ENCODE measurements at regions not wholly inside any gene's neighbourhood (a gene's known extent, or its start where the extent isn't known, plus 50 kb on each side); places are given as distances from the start of the nearest gene placed in this dataset.

- no peak for DNase-seq (ENCODE audit: low spot score)
Observed at GRCh38 chr5:39808656-39809055, 383.9 kb upstream of the DAB2 start.

- DNase-seq (ENCODE audit: low spot score) = no peak
Observed at GRCh38 chr5:39801306-39801705, 376.5 kb upstream of the DAB2 start.

GRCh38 chr5:39800042-39800601, 375.3 kb upstream of the DAB2 start:
- no peak for DNase-seq (ENCODE audit: low spot score)

DNA sequence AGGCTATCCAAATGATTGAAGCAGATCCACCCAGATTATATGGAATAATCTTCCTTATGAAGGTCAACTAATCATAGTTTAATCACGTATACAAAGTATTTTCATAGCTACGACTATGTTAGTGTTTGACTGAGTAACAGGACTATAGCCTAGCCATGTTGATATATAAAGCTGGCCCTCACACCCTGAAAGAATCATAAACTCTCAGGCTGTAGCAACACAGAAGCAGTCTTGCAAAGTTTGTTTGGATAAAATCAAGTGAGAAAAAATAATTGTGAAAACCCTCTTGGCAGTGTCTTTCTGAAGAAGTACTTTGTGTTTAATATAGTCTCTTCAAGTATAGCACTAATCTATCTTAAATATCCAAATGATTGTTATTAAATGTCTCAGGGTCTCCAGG, 374.5 kb upstream of the DAB2 start:
- DNase-seq (ENCODE audit: low spot score) = no peak

- DNase-seq (ENCODE audit: low spot score) = no peak
Observed at GRCh38 chr5:39794513-39795210, 369.9 kb upstream of the DAB2 start.

GRCh38 chr5:39785410-39785809, 360.6 kb upstream of the DAB2 start:
- no peak for DNase-seq (ENCODE audit: low spot score)

GRCh38 chr5:39783756-39784421, 359.1 kb upstream of the DAB2 start:
- no peak for DNase-seq (ENCODE audit: low spot score)

DNA sequence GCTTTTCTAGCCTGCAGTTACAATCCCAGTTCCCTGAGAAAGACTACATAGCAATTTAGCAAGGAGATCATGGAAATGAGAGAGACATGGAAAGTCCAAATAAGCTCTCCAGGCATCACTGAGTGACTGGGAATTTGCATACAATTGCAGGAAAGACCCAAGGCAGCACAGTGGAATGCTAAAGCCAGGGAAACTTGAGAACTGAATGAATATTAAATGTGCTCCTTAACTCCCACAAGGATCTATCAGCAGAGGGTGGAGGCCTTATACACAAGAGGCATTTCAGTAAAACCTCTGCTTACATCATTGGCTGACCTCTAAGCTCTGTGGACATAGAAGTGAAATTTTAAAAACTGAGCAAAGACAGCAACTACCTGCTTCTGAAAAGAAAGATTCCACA, 355.6 kb upstream of the DAB2 start:
- DNase-seq (ENCODE audit: low spot score) = no peak

- no peak for DNase-seq (ENCODE audit: low spot score)
Observed at GRCh38 chr5:39779831-39780230, 355.1 kb upstream of the DAB2 start.

- DNase-seq (ENCODE audit: low spot score) = no peak
Observed at GRCh38 chr5:39775797-39776365, 351.1 kb upstream of the DAB2 start.

DNA sequence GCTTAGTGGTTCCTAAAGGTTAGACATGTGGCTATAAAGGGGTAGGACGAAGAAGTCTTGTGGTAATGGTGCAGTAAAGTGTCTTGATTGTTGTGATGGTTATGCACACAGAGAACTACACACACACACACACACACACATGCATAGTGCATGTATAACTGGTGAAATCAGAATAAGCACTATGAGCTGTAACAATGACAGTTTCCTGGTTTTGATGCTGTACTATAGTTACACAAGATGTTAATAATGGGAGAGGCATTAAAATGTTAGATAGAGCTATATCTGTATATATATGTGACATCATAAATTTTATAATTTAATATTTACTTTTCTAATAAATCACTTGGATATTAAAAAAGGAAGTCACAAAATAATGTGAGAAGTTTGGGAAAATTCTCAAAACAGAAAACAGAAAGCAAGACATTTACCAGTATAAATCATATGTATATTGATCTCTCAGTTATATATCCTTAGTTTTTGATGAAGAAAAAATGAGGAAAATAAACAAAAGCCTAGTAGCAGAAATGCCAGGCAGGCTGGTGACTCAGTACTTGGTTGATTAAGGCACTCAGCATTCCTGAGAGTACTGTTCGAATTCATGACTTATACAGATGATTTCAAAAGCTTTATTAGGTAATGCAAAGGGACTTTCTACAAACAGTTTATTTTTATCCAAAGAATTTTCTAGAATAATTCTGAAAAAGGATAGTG, 350.5 kb upstream of the DAB2 start:
- no peak for DNase-seq (ENCODE audit: low spot score)

GRCh38 chr5:39774605-39775004, 349.8 kb upstream of the DAB2 start:
- DNase-seq (ENCODE audit: low spot score) = no peak

GRCh38 chr5:39772307-39772706, 347.5 kb upstream of the DAB2 start:
- no peak for DNase-seq (ENCODE audit: low spot score)

GRCh38 chr5:39767916-39768315, 343.1 kb upstream of the DAB2 start:
- no peak for DNase-seq (ENCODE audit: low spot score)

GRCh38 chr5:39765366-39765765, 340.6 kb upstream of the DAB2 start:
- DNase-seq (ENCODE audit: low spot score) = no peak

DNA sequence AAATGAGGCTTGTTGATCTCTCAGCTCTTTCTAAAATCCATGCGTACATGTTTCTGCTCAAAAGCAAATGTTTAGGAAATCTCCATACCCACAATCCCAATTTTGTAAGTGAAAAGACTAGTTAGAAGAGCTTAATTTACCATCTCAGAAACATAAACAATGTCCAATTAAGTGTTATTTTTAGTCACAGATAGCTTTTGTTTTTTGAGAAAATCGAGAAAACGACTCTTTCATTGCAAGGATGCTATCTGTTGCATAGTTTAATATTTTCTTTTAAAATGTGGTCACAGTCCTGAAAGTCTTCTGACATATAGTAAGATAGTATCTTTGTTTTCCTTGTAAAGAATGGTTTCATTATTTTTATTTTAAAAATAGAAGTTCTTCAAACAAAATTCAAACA, 338.0 kb upstream of the DAB2 start:
- DNase-seq (ENCODE audit: low spot score) = no peak

GRCh38 chr5:39761199-39761950, 336.6 kb upstream of the DAB2 start:
- no peak for DNase-seq (ENCODE audit: low spot score)

GRCh38 chr5:39760385-39761198, 335.8 kb upstream of the DAB2 start:
- no peak for DNase-seq (ENCODE audit: low spot score)

DNA sequence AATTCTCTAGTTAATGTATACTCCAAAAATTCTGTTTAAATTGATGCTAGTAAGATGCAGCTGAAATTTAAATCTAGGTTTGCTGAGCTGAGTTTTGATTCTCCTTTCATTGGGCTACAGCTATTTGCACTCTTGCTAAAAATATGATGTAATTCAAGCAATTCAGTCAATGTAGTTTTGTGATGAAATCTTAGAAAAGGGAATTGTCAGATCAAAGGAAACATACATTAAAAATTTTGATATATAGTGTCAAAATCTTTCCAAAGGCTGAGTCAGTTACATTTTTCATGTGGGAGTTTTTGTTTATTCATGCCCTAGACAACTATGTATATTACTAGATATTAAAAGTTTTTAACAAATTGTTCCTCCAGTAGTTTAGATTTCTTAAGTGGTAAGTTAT, 334.9 kb upstream of the DAB2 start:
- DNase-seq (ENCODE audit: low spot score) = no peak

GRCh38 chr5:39758426-39758825, 333.6 kb upstream of the DAB2 start:
- DNase-seq (ENCODE audit: low spot score) = no peak

- no peak for DNase-seq (ENCODE audit: low spot score)
Observed at GRCh38 chr5:39757131-39757530, 332.4 kb upstream of the DAB2 start.
